IPS-20b (cell line): ENCODE measurements at regions not wholly inside any gene's neighbourhood (a gene's known extent, or its start where the extent isn't known, plus 50 kb on each side); places are given as distances from the start of the nearest gene placed in this dataset.
"Not testable (repeated sequence)": the region's sequence is repeated elsewhere in the genome, so short reads cannot be mapped to it uniquely, and the experiment has no call there.

Source experiments
- H3K27ac ChIP-seq: one replicate; pipeline ENCODE4 v1.5.1; 2013; ENCODE audit warnings: low read length
- H3K27me3 ChIP-seq: 2 replicates; pipeline ENCODE4 v1.6.1; 2013; ENCODE audit warnings: mild to moderate bottlenecking, low read length, inconsistent platforms; ENCODE audit not compliant: insufficient read depth
- H3K36me3 ChIP-seq: 2 replicates; pipeline ENCODE4 v1.6.1; 2013; ENCODE audit warnings: low read depth, mild to moderate bottlenecking, inconsistent platforms, low read length, moderate library complexity; ENCODE audit not compliant: insufficient read depth
- H3K4me1 ChIP-seq: 2 replicates; pipeline ENCODE4 v1.6.1; 2013; ENCODE audit warnings: mild to moderate bottlenecking, control low read depth, inconsistent platforms, low read length, moderate library complexity; ENCODE audit not compliant: insufficient read depth
- H3K4me3 ChIP-seq: 2 replicates; pipeline ENCODE4 v1.5.1; 2013; ENCODE audit warnings: mild to moderate bottlenecking, low read length, inconsistent platforms
- H3K9ac ChIP-seq: 2 replicates; pipeline ENCODE4 v1.6.1; 2013; ENCODE audit warnings: low read depth, mild to moderate bottlenecking, inconsistent platforms, low read length, moderate library complexity
- H3K9me3 ChIP-seq: 2 replicates; pipeline ENCODE4 v1.6.1; 2013; ENCODE audit warnings: mild to moderate bottlenecking, low read depth, low read length, inconsistent platforms; ENCODE audit not compliant: insufficient read depth

GRCh38 chr2:111313711-111314110 lies 193.0 kb downstream of the BCL2L11 start:
- H3K9me3 ChIP-seq, H3K27ac ChIP-seq, H3K4me3 ChIP-seq, H3K27me3 ChIP-seq, H3K9ac ChIP-seq, H3K36me3 ChIP-seq, H3K4me1 ChIP-seq: not testable (repeated sequence)

DNA sequence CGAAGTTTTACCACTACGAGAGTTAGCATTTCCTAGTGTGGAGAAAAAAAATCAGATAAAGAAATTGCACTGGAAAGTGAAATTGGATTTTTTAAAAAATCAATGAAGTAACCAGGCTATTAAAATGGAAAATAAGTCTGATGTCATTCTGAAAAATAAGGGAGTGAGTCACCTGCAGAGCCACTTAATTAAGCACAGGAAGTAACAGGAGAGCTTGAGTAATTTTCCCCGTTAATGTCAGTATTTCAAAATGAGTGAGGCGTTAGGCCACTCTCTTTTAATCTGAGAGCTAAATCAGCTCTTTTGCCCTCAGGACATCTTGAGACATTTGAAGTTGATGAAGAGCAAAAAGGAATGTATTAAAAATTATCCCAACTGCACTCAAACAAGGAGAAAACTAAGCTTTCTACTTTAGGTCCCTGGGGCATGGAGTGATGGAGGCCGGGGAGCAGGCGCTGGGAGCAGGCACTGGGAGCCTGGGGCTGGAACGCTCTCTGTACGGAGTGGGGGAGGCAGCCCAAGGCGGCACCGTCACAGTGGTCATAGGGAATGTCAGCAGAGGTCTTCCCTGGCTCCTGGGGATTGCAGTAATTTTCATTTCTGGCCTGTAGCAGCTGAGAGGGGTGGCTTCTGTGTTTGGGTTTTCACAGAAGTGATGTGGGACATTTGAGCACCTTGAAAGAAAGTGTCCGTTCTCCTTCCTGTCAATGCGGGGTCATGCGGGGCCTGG lies 194.6 kb downstream of the BCL2L11 start:
- H3K27me3 ChIP-seq, H3K27ac ChIP-seq, H3K4me3 ChIP-seq, H3K9me3 ChIP-seq, H3K9ac ChIP-seq, H3K36me3 ChIP-seq, H3K4me1 ChIP-seq: not testable (repeated sequence)

GRCh38 chr2:111316221-111316741 lies 195.6 kb downstream of the BCL2L11 start:
- not testable (repeated sequence) for H3K27ac ChIP-seq, H3K4me3 ChIP-seq, H3K4me1 ChIP-seq, H3K9me3 ChIP-seq, H3K27me3 ChIP-seq, H3K9ac ChIP-seq, H3K36me3 ChIP-seq

DNA sequence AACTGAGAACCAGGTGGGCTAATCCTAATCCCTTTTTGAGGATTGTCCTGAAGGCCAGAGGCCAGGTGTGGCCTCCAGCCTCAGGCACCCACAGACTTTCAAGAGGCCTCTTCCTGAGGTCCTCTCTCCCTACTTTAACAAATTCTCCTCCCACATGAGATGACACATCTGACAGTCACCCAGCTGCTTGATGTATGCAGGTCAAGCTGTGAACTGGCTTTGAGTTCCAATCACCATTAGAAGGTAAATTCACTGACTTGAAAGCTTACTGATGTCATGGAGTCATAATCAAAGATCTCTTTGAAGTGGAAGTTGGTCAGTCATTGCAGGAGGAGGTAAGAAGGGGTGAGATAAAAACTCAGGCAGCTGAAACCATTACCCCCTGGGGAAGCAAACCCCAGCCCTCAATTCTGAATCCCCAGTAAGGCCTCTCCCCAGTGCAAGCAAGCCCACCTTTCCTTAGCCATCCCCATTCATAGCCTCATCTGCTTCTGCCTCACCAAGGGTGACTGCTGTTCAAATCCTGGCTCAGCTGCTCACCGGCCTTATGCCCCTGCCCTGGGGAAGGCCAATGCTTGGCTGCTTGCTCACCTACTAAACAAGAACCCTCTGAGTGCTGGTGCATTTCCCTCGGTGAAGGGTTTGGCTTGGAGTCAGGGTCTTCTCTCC lies 196.3 kb downstream of the BCL2L11 start:
- H3K27me3 ChIP-seq, H3K9ac ChIP-seq, H3K4me1 ChIP-seq, H3K27ac ChIP-seq, H3K4me3 ChIP-seq, H3K9me3 ChIP-seq, H3K36me3 ChIP-seq: not testable (repeated sequence)

GRCh38 chr2:111319552-111319951 lies 198.8 kb downstream of the BCL2L11 start:
- not testable (repeated sequence) for H3K27ac ChIP-seq, H3K4me3 ChIP-seq, H3K4me1 ChIP-seq, H3K9me3 ChIP-seq, H3K9ac ChIP-seq, H3K36me3 ChIP-seq, H3K27me3 ChIP-seq

DNA sequence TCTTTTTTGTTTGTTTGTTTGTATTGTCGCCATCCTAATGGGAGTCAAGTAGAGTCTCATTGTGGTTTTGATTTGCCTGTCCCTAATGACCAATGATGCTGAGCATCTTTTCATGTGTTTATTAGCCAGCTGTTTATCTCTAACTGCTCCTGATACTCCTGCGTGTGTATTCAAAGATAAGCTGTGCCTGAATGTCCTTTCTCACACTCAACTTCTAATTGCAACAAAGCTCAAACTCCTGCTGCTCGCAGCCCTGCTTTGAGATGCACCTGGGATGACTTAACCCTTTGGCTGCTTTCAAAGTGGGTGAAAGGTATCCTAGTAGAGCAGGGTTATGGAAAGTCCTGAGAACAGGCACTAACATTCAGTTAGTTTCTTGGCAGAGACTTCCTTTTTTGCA lies 199.6 kb downstream of the BCL2L11 start:
- H3K4me3 ChIP-seq, H3K36me3 ChIP-seq, H3K27ac ChIP-seq, H3K9ac ChIP-seq, H3K27me3 ChIP-seq, H3K9me3 ChIP-seq, H3K4me1 ChIP-seq: not testable (repeated sequence)

GRCh38 chr2:111320965-111321364 lies 200.3 kb downstream of the BCL2L11 start:
- not testable (repeated sequence) for H3K36me3 ChIP-seq, H3K27me3 ChIP-seq, H3K4me3 ChIP-seq, H3K9me3 ChIP-seq, H3K9ac ChIP-seq, H3K4me1 ChIP-seq, H3K27ac ChIP-seq

- H3K9me3 ChIP-seq, H3K4me1 ChIP-seq, H3K27ac ChIP-seq, H3K36me3 ChIP-seq, H3K27me3 ChIP-seq, H3K4me3 ChIP-seq, H3K9ac ChIP-seq: not testable (repeated sequence)
These were observed 202.7 kb downstream of the BCL2L11 start for GRCh38 chr2:111323384-111323783.

DNA sequence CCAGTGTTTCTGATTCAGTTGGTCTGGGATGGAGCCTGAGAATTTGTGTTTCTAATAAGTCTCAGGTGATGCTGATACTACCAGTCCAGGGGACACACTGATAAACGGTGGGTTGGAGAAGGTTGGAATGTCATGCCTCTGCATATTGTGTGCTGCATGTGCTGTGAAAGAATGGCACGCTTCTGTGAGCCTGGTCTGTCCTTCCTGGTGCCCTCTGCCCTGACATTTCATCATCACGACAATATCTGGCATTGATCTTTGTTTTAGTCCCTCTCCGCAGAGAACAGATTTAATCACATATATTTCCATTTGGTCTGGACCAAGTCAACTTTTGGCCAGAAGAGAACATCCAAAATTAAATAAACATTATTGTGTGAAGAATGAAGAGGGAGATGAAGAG lies 207.0 kb downstream of the BCL2L11 start:
- H3K27ac ChIP-seq, H3K9ac ChIP-seq, H3K27me3 ChIP-seq, H3K9me3 ChIP-seq, H3K4me1 ChIP-seq, H3K4me3 ChIP-seq, H3K36me3 ChIP-seq: not testable (repeated sequence)

DNA sequence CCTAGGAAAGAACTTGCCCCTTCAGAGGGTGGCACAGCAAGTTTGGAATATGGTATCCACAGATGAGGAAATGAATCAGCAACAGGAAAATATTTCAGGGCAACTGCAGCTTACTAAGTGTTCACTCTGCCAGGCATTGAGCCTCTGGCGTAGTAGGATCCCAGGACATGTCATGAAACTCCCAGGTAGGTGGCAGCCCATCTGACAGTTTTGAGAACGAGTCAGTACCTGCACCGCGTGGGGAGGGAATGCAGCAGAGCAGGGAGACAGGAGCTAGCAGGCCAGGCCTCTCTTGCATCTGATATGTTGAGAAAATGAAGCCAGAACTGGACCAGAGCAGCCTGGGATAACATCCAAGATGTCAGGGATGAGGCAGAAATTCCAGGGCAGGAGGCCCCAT lies 208.6 kb downstream of the BCL2L11 start:
- H3K36me3 ChIP-seq, H3K4me1 ChIP-seq, H3K4me3 ChIP-seq, H3K9me3 ChIP-seq, H3K27ac ChIP-seq, H3K27me3 ChIP-seq, H3K9ac ChIP-seq: not testable (repeated sequence)

DNA sequence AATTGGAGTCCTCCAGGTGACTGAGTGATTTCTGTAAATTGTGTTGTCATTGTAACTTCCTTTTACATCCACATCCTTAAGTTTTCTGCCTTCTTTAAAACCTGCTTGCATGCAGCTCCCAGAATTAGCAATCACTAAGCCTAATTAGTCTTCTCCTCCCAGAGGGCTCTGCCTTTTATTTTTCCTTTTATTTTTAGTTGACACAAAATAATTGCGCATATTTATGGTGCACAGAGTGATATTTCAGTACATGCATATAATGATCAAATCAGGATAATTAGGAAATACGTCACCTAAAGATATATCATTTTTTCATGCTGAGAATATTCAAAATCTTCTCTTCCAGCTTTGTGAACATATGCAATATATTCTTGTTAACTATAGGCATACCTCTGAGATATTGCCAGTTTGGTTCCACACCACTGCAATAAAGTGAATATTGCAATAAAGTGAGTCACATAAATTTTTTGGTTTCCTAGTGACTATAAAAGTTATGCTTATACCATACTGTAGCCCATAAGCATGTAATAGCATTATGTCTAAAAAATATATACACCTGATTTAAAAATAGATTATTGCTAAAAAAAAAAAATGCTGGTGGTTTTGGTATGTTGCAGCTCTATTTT lies 210.5 kb downstream of the BCL2L11 start:
- not testable (repeated sequence) for H3K4me1 ChIP-seq, H3K9me3 ChIP-seq, H3K9ac ChIP-seq, H3K4me3 ChIP-seq, H3K36me3 ChIP-seq, H3K27me3 ChIP-seq, H3K27ac ChIP-seq

GRCh38 chr2:111335220-111335907 lies 214.7 kb downstream of the BCL2L11 start:
- H3K36me3 ChIP-seq, H3K9ac ChIP-seq, H3K27ac ChIP-seq, H3K9me3 ChIP-seq, H3K4me3 ChIP-seq, H3K4me1 ChIP-seq, H3K27me3 ChIP-seq: not testable (repeated sequence)
